ENCODE measurements at regions not wholly inside any gene's neighbourhood (a gene's known extent, or its start where the extent isn't known, plus 50 kb on each side); places are given as distances from the start of the nearest gene placed in this dataset.

DNA sequence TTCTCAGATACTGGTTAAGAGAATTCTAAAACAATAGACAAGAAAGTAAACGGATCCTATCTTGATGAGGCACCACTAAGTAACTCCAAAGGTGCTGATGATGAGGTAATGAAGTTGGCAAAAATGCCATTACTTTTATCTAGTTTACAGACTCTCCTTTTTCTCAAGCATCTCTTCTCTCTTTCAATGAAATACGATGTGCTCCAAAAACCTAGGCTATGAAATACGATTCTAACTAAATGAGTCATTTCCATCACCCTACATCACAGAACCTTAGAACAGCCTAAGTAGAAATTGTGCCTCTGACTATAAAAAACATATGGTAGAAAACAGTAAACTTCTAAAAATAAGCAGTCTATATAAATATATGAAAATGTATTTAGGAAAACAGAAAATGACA, 58.9 kb upstream of the ARHGAP32 start:
- TF ChIP-seq POLR2A (IDR thresholded peaks at IDR 0.05; ENCODE audit: low read length) (no peak), GATA1 (IDR thresholded peaks at IDR 0.05; ENCODE audit: low read depth, low read length) (no peak)

Measured in erythroblast (primary cell).